A549 (cell line): ENCODE measurements at regions not wholly inside any gene's neighbourhood (a gene's known extent, or its start where the extent isn't known, plus 50 kb on each side); places are given as distances from the start of the nearest gene placed in this dataset.

Source experiments
- CHD2 ChIP-seq: fragments of 150-350 bp; IDR thresholded peaks from 2 replicates; pipeline ENCODE4 v1.6.1; 2014; ENCODE audit warnings: low read length; ENCODE audit not compliant: partially characterized antibody
- CTCF ChIP-seq: fragments of >200 bp; sonication (Bioruptor Twin); formaldehyde crosslinking; IDR thresholded peaks from 3 replicates; pipeline ENCODE4 v1.5.1; 2016
- E2F6 ChIP-seq: IDR thresholded peaks from 2 replicates; pipeline ENCODE4 v1.6.1; 2012; ENCODE audit warnings: low read depth, borderline replicate concordance
- HOXA7 ChIP-seq: fragments of 250-450 bp; sonication (Bioruptor Pico); IDR thresholded peaks from 2 replicates; pipeline ENCODE4 v1.5.0; 2020; ENCODE audit warnings: mild to moderate bottlenecking, moderate library complexity
- POLR2A ChIP-seq: IDR thresholded peaks from 2 replicates; pipeline ENCODE4 v1.6.1; 2012; ENCODE audit warnings: mild to moderate bottlenecking, low read length
- POLR2AphosphoS2 ChIP-seq: conservative IDR thresholded peaks from 2 replicates; pipeline ENCODE4 v1.6.1; 2012; ENCODE audit warnings: low read length, improper control_type of control experiment, inconsistent platforms
- RCOR1 ChIP-seq: fragments of 150-350 bp; IDR thresholded peaks from 2 replicates; pipeline ENCODE4 v1.6.1; 2014; ENCODE audit warnings: antibody characterized with exemption, low read length, low read depth
- REST ChIP-seq: fragments of 200-600 bp; sonication (generic); IDR thresholded peaks from 2 replicates; pipeline ENCODE4 v1.6.1; 2016; ENCODE audit warnings: antibody characterized with exemption, mild to moderate bottlenecking, moderate library complexity
- RNF2 ChIP-seq: fragments of 200-600 bp; sonication (generic); IDR thresholded peaks from 2 replicates; pipeline ENCODE4 v1.6.1; 2016; ENCODE audit warnings: low read depth, mild to moderate bottlenecking, antibody characterized with exemption, moderate library complexity, borderline replicate concordance
- TF ChIP-seq, protein P1 (sequence below): fragments of 450-650 bp; IDR thresholded peaks from 2 replicates; pipeline ENCODE4 v1.6.1; 2014; ENCODE audit warnings: antibody characterized with exemption

DNA sequence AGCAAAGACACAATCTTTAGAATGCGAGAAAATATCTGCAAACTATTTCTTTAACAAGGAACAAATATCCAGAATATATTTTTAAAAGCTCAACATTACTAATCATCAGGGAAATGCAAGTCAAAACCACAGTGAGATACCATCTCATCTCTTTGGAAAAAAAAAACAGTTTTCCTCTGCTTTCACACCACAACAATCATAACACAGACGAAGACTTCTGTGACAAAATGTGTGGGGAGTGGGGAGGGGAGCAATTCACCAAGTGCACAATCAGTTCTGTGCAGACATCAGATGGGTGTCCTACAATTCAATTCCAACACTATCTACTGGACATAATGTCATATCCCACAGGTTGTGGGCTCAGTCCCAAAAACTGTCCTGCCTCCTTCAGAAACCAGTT is 293.2 kb upstream of the SLC7A11 start:
- TF ChIP-seq POLR2A (no peak), CTCF (no peak), HOXA7 (no peak), REST (no peak), POLR2AphosphoS2 (no peak), RCOR1 (no peak), E2F6 (no peak), CHD2 (no peak), RNF2 (no peak)
- TF ChIP-seq, protein P1, sequence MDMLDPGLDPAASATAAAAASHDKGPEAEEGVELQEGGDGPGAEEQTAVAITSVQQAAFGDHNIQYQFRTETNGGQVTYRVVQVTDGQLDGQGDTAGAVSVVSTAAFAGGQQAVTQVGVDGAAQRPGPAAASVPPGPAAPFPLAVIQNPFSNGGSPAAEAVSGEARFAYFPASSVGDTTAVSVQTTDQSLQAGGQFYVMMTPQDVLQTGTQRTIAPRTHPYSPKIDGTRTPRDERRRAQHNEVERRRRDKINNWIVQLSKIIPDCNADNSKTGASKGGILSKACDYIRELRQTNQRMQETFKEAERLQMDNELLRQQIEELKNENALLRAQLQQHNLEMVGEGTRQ = no peak
